Left colon (tissue), 2 donors: ENCODE measurements at regions not wholly inside any gene's neighbourhood (a gene's known extent, or its start where the extent isn't known, plus 50 kb on each side); places are given as distances from the start of the nearest gene placed in this dataset.

ENCODE experiments used
- ATAC-seq: fragments of 200-7000 bp; cut with Tn5 transposase; one replicate; pipeline ENCODE4 v1.9.1; 2020; ENCODE audit warnings: mild to moderate bottlenecking, moderate library complexity
- DNase-seq, 2 donors: peaks; one replicate each; pipeline ENCODE4 v3.0.0-alpha.2; 2020
- intact Hi-C, 2 donors: fragments of 100-400 bp; cut with DNase I in 1 of 2; cut with micrococcal nuclease in 1 of 2; formaldehyde crosslinking; loops; one replicate each; pipeline versions ENCODE4 v1.11.2 to v1.14.0; 2022; cut with DNase I, micrococcal nuclease
- donor health status: DM: no; HTN: no; CAD: no.
- donor health status: DM: yes; HTN: yes; CAD: no.

DNA sequence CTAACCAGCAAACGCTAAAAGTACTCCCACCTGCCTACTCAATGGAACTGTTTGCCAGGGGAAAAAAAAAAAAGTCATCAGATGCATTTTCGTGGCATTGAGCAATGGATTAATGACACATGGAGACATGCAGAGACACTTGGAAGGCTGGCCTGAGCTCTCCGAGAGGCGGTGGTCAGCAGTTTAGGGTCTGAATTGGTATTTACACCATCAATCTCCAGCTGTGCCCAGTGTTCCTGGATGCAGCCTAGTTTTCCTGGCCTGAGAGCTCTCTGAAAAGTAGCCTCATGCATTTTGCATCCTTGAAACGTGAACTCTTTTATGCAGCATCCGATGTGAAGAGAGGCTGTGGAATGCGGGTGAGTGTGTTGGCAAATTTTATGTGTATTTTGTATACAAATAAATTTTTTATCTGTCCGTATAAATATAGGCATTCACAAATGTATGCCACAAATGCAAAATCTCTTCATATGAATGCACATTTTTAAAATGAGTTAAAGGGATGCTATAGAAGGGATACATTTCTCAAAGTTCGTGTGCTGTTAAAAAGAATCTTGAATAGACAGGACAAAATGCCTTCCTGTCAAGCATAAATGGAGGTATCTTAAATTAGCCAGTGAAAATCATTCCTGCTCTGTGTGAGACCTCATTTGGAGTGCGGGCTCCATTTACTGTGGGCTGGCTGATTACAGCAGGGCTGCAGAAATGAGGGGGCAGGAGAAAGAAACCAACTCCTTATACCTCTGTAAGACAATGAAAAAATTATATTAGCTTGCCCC, 137.7 kb upstream of the PFKP start:
- DNase-seq (no peak), ATAC-seq (no peak)
- intact Hi-C loops: loop anchor here in 1 of 2 donors (10.0 kb wide), 1 partner anchor 115 kb away; no protein-coding TSS in a partner anchor

DNA sequence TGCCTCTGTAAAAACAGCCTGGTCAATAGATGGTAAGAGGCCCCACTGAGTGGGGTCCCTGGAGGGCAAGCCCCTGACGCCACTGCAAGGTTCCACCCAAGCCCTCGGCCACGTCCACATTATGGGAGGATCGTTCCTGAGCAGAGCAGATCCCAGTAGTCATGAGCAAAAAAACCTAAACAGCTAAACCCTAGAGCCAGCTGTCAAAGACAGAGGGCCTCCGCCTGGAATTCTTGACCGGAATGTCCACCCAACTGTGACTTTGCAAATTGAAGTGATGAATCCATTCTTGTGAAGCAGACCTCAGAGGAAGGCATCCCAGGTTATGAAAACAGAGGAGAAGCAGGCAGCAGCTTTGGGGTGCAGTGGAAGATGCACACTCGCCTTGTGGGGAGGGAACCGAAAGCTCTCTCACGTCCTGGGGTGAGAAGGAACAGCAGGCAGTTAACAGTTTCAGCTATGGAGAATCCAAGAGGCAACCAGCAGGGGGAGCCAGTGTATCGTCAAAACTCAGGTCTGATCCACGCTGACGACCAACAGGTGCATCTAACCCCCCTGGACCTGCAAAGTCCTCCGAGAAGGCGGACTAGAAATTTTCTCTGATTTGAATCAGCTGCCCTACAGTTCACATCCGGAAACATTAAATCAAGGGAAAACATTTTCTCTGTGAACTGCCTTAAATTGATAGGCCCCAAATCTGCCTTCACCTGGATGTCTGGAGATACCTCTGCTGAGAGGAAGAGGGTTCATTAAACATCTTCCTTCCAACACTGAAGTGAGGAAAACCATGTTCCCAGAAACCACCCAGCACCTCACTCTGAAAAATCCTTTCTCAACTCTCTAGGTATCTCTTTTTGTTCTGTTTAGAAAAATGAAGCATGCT, 139.1 kb upstream of the PFKP start:
- peak; percentile 42 to 85 for DNase-seq
- intact Hi-C loops: loop anchor here in 1 of 2 donors (10.0 kb wide), 1 partner anchor 117 kb away; no protein-coding TSS in a partner anchor
- ATAC-seq: peak; percentile 86

DNA sequence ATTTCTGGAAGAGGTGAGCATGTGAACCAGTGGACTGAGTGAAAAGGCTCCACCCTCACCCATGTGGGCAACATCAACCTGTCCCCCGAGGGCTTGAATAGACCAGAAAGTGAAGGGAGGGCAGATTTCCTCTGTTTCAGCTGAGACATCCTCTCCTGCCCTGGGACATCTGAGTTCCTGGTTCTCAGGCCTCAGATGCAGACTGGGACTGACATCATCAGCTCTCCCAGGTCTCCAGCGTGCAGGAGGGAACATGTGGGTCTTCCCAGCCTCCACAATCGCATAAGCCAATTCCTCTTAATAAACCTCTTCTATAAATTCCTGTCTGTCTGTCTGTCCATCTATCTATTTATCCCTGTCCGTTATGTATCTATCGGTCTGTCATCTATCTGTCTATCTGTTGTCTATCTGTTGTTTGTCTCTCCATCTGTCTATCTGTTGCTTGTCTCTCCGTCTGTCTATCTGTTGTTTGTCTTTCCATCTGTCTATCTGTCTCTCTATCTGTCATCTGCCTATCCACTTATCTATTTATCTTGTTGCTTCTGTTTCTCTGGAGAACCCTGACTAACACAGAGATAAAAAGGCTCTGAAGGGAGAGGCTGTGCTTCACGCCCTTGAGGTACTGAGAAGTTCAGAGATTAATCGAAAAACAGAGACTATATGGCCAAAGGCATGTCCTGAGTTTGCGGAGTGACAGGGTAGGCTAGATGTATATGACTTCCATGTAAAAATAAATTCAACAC, 140.3 kb upstream of the PFKP start:
- intact Hi-C loops: loop anchor here in 1 of 2 donors (10.0 kb wide), 1 partner anchor 118 kb away; no protein-coding TSS in a partner anchor
- no peak for DNase-seq
- ATAC-seq: no peak

GRCh38 chr10:2925631-2926030, 141.7 kb upstream of the PFKP start:
- DNase-seq: peak in 1 of 2 donors; percentile 49
- intact Hi-C loops: loop anchor here in 1 of 2 donors (10.0 kb wide), 1 partner anchor 119 kb away; no protein-coding TSS in a partner anchor
- peak; percentile 26 for ATAC-seq

- DNase-seq: no peak
- intact Hi-C loops: loop anchor here in 1 of 2 donors (10.0 kb wide), 1 partner anchor 120 kb away; no protein-coding TSS in a partner anchor
- ATAC-seq: no peak
Measured at GRCh38 chr10:2924431-2924830, 142.9 kb upstream of the PFKP start.

DNA sequence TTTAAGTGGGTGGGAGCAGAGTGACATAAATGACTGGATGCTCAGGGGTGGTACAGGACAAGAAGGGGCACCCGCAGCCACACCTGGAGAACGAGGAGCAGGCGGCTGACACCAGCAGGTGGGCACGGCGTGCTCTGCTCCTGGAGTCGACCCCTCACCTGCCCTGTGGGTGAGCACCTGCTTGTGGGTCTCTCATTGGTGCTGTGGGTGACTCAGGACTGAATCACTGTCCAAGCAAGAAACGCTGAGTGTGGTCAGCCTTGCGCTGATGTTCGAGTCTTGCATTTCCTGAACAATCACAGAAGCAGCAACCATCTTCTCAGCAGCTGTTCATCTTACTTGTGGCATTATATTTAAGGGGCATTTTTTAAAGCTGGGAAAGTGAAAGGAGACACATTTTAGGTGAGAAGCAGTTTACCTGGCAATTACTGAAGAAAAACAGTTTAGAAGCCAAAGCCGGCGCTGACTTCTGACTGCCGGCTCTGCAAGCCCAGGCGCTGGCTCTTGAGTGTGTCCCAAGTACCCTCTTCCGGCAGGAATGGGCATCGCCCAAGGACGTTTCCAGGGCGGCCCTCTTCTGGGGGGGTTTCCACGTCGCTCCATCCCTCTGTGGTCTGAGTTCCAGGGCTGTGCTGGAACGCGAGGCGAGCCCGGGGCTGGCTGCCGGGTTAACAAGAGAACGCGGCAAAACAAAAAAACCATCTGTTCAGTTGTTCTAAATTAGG, 145.2 kb upstream of the PFKP start:
- no peak for ATAC-seq
- intact Hi-C loops: loop anchor here in 1 of 2 donors (10.0 kb wide), 1 partner anchor 123 kb away; no protein-coding TSS in a partner anchor
- no peak for DNase-seq

- intact Hi-C loops: loop anchor here in 1 of 2 donors (10.0 kb wide), 1 partner anchor 124 kb away; no protein-coding TSS in a partner anchor
- ATAC-seq (peak; percentile 89), DNase-seq (peak; percentile 17 to 39)
Measured at GRCh38 chr10:2920637-2921036, 146.7 kb upstream of the PFKP start.

- DNase-seq (no peak), ATAC-seq (no peak)
- intact Hi-C loops: loop anchor here in 1 of 2 donors (10.0 kb wide), 1 partner anchor 125 kb away; no protein-coding TSS in a partner anchor
Measured at GRCh38 chr10:2920168-2920567, 147.2 kb upstream of the PFKP start.

DNA sequence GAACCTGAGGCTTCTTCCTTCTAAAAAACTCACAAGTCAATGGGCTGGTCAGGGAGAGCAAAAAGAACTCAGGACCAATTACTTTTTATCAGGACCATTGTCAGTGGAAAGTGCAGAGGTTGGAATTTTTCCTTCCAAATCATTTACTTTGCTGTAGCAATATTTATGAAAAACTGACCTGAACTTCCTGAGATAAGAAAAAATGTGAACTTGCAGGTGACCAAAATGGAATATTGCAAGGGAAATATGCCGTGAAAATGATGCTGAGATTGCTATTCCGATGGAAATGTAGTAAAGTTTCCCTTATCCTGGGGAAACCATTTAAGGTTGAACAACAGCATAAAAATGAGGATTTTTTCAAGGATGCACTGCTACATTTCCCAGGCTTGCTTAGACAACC, 148.3 kb upstream of the PFKP start:
- no peak for ATAC-seq
- DNase-seq: no peak
- intact Hi-C loops: no loop called here

DNA sequence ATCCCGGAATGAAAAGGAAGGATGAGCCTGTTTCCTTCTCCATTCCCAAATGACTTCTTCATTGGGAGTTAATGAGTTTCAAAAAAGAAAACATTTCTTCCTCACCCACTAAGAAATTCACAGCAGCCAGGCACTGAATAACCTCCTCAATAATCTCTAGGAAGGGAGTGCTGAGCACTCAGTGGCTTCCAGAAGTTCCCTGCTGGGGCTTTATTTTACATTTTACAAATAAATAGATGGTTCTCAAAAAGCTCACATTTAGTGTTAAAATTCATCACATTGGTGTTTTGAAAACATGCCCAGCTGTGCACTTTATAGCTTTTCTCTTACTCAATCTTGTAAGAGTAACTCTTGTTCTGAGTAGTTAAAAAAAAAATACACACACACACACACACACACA, 148.9 kb upstream of the PFKP start:
- ATAC-seq (no peak), DNase-seq (no peak)
- intact Hi-C loops: no loop called here

DNA sequence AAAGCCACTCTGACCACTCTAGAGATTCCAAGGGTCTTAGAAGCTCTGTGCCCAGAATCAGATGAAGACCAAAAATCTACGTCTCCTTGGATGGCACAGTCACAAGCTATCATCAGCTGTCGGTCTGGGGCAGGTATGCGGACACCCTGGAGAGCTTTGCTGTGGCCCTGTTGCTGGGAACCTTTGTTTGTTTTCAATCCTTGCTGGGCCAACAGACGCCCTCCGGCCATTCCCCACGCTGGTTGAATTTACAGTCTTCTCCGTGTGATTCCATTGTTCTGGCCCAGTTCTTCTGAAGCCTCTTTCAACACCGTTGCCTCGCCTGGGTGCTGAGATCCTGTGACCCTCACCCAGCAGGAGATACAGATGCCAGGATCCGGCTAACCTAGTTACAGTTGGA, 149.4 kb upstream of the PFKP start:
- ATAC-seq (no peak), DNase-seq (no peak)
- intact Hi-C loops: no loop called here

DNA sequence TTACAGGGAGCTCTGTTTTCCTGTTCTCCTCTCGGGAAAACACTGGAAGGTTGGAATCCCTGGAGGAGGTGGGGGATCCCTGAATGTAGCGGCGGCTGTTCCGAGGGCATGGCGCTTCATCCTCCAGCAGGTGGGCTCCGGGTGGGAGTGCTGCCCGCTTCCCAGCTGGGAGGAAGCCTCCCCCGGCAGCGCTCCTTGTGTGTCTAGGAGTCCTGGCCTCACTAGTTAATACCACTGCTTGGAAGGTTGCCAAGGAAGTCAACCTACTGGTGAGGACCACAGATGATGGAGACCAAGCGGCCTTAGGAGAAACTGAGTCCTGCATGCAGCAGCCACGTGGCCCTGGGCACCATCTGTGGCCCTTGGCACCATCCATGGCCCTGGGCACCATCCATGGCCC, 151.9 kb upstream of the PFKP start:
- ATAC-seq: no peak
- intact Hi-C loops: no loop called here
- DNase-seq: no peak

- ATAC-seq (no peak), DNase-seq (no peak)
- intact Hi-C loops: no loop called here
Measured at GRCh38 chr10:2914741-2915140, 152.6 kb upstream of the PFKP start.

GRCh38 chr10:2913474-2913873, 153.9 kb upstream of the PFKP start:
- intact Hi-C loops: no loop called here
- DNase-seq (no peak), ATAC-seq (no peak)

- no peak for DNase-seq
- no peak for ATAC-seq
- intact Hi-C loops: no loop called here
Measured at GRCh38 chr10:2910656-2911055, 156.7 kb upstream of the PFKP start.

- DNase-seq: no peak
- ATAC-seq: no peak
- intact Hi-C loops: no loop called here
Measured at GRCh38 chr10:2909921-2910320, 157.4 kb upstream of the PFKP start.

- ATAC-seq (no peak), DNase-seq (no peak)
- intact Hi-C loops: no loop called here
Measured at GRCh38 chr10:2908851-2909630, 158.3 kb upstream of the PFKP start.
